Endometrial microvascular endothelial cells (primary cell): ENCODE measurements at regions not wholly inside any gene's neighbourhood (a gene's known extent, or its start where the extent isn't known, plus 50 kb on each side); places are given as distances from the start of the nearest gene placed in this dataset.

Experiments used
- in situ Hi-C: cut with HindIII; loops from 2 replicates; pipeline ENCODE4 v1.10.0; 2017; ENCODE audit warnings: low sequenced_read_pairs, low pct_unique_long_range_greater_than_20kb; ENCODE audit errors: inconsistent ontology term

DNA sequence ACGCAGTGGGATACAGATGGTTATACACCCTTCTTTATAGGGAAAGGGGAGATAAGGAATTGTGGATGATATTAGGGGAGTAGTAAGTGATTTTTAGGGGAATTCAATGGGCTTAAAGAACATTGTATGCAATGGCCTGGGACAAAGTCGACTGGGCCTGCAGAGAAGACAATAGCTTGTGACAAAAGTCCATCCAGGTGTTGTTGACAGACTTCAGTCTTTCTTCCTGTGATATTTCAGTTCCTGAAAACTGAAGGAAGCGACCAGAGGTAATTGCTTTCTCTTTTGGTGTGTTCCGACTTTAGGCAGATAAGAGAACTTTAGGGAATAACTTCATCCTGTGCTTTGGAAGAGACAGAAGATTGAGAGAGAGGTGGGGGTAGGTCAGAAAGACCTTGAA lies 83.1 kb upstream of the NEUROD1 start:
- in situ Hi-C loops: loop anchor here (25.0 kb wide), 1 partner anchor 124 kb away; the partner anchor contains the start of gene ITPRID2

DNA sequence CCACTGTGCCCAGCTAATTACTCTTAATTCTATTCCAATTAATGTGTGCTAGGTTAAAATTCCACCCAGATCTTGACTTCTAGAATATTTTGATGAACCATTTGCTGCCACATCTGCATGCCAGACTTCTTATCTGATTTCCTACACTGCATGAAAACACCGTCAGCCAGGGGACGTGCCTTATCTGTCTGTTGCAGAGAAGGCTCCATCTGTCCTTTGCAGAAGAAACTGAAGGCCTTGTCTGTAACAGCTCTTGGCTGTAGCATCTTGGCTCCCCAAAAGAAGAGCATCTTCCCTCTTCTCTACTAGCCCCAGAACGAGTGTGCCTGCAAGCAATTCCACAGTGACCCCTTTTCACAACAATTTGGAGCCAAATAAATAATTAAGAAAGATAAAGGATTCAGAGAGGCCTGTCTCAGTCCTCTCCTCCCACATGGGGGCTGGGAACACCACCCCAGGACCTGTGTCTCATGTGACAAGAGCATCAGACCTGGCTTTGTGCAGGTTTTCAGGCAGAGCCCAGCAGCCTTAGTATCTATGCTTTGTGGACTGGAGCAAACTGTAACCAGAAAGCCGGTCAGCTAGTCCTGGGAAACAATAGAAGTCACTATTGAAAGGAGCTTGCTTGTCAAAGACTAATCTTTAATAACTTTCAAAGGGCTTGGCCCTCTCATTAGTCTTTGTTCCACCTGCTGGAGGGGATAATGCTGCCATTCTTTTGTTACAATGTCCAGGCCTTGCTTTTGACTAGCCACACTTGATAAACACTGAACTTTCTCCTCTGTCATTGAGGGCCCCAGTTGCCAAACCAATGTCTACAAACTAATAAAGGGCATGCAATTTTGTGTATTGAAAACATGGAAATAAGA lies 84.0 kb upstream of the NEUROD1 start:
- in situ Hi-C loops: loop anchor here (25.0 kb wide), 1 partner anchor 123 kb away; the partner anchor contains the start of gene ITPRID2

DNA sequence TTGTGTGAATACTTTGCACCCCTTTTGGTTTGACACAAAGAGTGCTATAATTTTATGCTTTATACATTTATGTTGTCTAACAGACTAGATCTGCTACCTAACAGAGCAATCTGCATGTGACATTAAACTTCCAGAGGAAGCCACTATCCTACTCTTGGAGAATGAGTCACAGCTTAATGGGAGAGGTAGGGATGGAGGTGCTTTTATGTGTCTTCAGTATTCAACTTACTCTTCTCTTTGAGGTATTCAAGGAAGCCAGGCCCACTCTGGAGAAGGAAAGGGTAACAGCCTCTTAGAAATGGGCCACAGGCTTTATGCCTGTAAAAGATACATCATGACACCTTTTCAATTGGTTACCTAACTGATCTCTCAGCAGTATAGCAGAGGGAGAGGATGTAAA lies 85.8 kb upstream of the NEUROD1 start:
- in situ Hi-C loops: loop anchor here (25.0 kb wide), 1 partner anchor 121 kb away; the partner anchor contains the start of gene ITPRID2

DNA sequence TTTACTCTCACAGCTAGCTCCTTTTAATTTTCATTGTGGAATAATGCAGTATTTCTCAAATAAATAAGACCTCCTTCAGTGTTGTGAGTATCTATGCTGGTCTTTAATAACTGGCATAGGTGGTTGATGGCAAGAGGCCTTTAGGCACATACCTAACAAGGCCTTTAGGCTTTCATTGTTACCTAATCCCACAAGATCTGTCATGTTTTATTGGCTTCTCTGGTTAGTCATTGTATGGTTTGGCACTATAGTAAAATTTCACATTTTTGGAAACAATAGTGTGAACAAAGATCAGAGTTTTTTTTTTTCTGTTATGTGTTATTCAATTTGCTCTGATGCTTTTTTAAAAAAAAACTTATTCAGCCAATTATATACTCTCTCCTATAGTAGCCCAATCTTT lies 89.8 kb upstream of the NEUROD1 start:
- in situ Hi-C loops: loop anchor here (25.0 kb wide), 1 partner anchor 117 kb away; the partner anchor contains the start of gene ITPRID2

DNA sequence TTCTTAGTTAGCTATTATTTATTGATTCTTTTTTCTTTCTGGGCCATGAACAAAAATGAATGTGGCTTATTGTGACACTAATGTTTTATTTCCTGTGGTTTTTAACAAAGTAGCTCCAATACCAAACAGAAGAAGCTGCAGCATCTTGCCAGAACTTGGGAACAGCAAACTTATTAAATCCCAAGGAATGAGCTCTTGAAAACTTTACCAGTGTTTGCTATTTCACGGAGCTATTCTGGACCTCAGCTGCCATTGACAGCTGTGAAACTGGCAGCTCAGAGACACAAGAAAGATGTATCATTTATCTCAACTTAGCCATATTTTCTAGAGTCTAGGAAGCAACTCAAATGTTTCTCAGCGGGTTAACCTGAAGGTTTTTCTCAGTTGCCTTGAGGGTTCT lies 91.0 kb upstream of the NEUROD1 start:
- in situ Hi-C loops: loop anchor here (25.0 kb wide), 1 partner anchor 116 kb away; the partner anchor contains the start of gene ITPRID2

DNA sequence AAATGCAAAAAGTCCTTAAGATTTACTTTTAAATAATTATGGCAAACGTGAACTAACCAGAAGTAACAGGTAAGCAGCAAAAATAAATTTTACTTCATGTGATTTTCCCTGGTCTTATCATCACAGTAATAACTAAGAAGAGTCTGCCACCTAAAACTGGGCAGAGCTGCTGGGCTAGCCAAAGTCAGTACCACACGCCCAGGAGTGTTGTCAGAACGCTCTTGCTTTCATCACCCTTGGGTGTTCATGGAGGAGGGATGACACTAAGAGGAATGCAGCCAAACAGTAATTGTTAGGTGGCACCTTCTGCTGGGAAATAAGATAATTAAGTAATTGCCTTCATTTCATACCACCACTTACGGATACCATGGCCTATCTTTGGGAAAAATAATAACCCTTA lies 92.0 kb upstream of the NEUROD1 start:
- in situ Hi-C loops: loop anchor here (25.0 kb wide), 1 partner anchor 115 kb away; the partner anchor contains the start of gene ITPRID2

DNA sequence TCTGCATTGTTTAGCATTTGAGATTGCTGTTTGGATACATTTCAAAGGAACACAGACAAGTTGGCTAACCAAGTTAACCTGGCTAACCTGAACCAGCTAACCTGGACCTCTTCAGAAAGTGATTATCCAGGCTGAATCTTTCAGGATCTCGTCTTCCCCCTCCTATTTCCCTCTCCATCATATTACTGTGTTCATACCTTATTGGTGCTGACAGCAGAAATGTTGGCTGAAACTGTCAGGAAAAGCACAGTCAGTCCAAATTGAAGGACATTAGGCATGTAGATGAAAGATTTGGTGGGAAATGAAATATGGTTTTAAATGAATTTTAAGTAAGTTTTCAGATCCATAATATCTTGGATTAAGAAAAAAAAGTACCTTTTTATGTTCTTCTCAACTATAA lies 92.5 kb upstream of the NEUROD1 start:
- in situ Hi-C loops: loop anchor here (25.0 kb wide), 1 partner anchor 115 kb away; the partner anchor contains the start of gene ITPRID2

DNA sequence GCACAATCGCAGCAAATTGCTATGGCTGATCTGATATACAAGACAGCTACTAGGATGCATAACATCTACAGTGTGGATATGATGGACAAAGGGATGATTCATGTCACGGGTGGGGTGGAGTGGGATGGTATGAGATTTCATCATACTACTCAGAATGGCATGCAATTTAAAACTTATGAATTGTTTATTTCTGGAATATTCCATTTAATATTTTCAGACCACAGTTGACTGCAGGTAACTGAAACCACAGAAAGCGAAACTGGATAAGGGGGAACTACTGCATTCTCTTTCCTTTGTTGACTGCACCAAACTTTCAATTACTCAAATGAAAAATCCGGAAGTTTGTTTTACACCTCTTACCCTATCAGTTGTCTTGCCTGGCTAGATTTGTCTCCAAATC lies 94.4 kb upstream of the NEUROD1 start:
- in situ Hi-C loops: loop anchor here (25.0 kb wide), 1 partner anchor 113 kb away; the partner anchor contains the start of gene ITPRID2

DNA sequence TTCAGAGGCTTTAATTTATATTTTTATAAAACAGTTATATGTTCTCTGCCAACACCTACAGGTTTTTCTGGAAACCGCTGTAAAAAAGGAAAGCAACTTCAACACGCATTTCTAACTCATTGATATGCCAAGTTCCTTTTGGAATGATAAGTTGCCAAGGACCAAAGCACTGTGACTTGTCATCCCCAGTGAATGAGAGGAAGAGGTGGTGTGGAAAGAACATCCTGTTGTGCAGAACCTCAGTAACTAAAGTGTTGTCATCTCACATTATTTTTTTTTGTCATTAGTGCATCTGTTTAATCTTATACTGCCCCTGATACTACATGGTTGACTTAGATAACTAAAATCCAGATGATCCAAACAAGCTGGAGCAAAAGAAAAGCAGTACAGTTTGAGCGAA lies 96.0 kb upstream of the NEUROD1 start:
- in situ Hi-C loops: no loop called here

DNA sequence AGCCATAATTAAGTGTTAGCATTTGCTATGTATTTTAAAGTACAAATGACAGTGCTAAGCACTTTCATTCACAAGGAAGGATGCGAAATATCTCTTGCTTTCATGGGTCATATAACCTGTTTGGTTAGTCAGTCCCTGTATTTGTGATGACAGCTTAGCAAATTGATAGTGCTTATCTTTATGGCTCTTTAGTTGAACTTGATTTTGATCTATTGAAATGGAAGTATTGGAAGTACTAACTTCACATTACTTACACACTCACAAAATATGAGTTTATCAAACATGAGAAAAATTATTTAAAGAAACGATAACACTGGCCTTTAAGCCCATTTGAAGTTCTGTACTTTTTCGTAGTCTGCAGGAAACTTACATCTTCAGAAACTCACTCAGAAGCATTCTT lies 97.4 kb upstream of the NEUROD1 start:
- in situ Hi-C loops: no loop called here

DNA sequence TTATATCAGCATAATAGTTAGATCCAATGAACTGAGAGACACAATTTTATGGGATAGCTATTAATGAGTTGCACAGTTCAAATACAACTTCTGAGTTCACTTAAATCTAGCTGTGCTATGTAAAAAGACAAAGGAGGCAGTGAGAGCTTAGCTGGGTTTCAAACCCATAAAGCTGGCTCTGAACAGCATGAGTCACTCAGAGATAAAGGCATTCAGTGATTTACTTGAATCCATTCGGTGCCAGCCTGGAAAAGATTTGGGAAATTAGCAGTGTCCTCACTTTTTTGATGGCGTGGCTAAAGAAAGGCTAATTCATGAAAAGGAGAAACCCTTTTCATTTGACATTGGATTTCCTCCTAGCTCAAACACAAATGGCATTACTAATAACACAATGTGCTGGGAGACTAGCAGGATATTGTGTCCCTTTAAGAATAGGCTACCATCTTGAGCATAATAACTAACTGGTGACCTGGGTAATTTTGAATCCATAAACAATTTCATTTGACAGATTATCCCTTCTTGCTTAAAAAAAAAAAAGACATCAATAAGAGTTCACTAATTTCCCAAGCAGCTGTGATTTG lies 98.4 kb upstream of the NEUROD1 start:
- in situ Hi-C loops: no loop called here

DNA sequence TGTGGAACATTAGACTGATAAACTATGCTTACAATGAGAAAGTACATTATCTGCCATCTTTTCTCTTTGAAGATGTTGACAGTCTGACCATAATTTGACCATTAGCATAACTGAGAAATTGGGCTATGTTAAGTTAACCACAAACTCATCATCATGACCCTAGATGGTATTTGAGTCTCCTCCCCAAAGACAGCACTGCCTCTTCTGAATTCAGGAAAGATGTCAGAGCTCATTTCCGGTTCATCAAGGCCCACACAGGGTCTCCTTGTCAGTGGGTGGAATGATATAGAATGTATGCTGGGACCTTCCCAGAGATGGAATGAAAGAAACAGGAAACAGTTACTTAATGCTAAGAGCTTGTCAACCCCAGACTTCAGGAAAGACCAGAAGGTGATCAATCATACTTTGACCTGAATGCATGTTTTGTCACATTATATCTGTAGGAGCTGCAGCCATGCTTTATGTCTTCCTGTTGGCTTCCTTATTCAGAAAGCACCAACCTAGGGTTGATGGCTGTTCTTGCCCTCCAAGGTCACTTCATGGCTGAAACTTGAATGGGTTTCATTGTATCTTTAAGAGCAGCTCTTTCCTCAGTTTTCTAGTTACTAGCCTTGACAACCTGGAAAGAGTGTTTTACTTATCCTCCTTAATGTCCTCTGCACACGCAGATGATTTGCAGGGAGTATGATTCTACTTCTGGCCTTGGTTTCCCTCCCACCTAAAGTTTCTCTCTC lies 99.1 kb upstream of the NEUROD1 start:
- in situ Hi-C loops: no loop called here

DNA sequence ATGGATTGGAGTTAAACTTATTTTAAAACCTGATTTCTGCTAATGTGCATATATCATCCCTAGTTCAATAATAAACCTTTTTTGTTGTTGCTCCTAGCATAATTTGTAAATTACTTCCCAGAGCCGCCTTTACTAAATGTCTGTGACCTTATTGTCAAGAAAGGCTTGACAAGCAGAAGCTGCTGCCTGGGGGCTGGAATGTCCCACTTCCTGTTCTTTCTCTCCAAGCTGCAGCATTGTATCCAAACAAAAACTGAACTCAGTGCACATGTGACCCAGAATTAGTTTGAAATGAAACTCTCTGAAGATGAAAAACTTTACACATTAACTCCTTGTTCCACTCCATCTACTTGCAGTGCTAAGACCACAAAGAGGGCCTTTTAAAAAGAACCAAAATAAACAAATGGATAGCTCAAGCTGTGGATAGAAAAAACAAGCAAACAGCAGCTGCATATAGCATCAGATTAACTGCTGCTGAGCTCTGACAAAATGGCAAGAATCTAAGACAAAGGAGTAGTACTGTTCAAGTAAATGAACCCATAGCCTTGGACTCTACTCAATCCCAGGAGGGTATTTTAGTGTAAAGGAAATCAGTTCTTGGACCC lies 99.8 kb upstream of the NEUROD1 start:
- in situ Hi-C loops: no loop called here

DNA sequence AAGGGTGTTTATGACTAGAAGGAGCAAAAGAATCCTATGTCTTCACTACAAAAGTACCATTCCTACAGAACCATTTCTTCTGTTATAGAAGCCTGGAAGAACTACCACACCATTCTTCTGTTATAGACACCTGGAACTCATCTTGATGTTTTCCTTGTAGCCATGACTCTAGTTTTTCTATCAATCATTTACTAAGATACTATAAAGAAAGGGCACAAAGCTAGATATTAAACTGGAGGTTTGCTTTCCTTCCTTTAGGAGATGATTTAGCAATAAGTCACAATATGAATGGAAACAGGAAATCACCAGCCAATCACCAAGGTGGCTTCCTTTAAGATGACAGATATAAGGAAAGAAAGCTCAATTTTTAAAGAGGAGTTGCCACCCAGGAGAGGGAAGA lies 100.3 kb upstream of the NEUROD1 start:
- in situ Hi-C loops: no loop called here

DNA sequence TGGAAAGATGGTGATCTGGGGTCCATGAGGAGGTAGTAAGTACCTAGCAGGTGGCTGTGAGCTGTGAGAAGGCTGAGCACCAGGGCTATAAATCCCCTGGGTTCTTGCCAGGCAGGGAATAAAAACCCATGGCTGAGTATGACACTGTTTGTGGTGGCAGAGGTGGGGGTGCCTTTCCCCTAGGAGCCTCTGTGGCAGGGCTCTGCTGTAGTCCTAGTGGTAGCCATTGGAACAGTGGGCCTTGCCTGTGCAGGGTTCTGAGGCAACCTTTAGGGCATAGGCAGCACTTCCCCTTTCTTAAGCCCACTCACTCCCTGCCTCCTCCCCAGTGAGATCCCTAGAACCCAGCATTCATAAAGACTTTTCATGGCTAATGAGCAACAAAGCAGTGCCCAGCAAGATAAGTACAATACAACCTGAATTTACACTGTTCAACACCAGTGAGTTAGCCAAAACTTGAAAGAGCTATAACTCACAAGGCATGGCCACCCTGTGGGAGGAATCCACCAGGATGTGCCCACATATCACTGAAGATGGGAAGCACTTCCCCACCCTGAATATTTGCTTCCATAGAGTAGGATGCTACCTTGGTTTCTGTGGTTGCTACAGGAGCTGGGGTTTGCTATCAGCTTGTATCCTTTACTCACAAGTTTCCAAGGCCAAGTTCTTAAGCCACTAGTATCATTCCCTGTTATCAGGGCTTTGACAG lies 100.9 kb upstream of the NEUROD1 start:
- in situ Hi-C loops: no loop called here

DNA sequence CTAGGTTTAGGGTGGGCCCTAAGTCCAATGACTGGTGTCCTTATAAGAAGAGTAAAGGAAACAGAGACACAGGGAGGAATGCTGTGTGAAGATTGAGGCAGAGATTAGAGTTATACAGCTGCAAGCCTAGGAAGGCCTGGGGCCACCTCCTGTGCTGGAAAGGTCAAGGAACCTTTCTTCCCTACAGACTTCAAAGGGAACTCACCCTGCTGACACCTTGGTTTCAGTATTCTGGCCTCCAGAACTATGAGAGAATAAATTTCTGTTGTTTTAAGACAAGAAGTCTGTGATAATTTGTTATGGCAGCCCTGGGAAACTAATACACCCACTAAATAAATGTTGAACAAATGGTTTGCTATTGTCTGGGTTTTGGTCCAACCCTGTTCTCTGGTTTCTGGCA lies 102.3 kb upstream of the NEUROD1 start:
- in situ Hi-C loops: no loop called here

DNA sequence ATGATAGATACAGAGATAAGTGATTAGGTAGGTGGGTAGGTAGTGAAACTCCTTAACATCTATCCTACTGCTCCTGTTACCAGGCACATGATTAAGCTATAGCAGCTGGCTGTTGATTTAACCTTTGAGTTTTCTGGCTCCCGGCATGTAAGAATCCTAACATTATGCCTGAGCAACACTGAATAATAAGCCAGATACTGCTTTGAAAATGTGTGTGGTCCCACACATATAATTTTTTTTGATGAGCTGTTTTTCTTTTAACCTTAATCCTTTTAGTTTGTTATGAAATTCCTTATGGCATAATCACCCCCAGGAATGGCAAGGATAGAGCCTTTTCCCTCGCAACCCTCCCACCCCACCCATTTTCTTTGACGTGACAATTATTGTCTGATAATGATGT lies 104.2 kb upstream of the NEUROD1 start:
- in situ Hi-C loops: no loop called here

DNA sequence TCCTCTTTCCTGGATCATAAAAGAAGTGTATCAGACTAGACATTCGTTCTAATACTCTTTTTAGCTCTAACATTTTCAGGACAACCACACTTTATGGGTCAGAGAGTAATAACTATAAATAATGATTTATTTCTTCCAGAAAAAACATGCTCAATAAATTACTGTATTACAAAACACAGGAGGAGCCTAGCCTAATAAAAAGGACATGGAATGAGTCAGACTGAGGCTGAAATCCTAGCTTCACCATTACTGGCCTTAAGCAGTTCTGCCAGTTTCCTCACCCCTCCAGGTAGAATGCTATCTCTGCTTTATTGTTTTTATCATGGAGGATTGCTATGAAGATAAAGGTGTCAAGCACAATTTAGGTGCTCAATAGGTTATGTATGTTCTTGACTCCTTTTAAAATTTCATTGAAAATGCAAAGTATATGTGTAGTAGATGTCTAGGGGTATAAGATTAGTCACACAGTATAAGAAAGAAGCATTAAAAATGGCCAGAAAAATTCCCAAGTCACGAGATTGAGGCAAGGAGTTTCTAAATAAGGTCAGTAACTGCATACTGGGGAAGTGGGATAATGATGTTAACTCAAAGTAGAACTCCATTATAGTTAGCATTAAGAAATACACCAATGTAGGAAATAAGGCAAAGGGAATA lies 105.5 kb upstream of the NEUROD1 start:
- in situ Hi-C loops: no loop called here
